Myocyte (in vitro differentiated cells): ENCODE measurements at regions not wholly inside any gene's neighbourhood (a gene's known extent, or its start where the extent isn't known, plus 50 kb on each side); places are given as distances from the start of the nearest gene placed in this dataset.
"Not testable (repeated sequence)": the region's sequence is repeated elsewhere in the genome, so short reads cannot be mapped to it uniquely, and the experiment has no call there.

Source experiments
- DNase-seq: peaks from one replicate; pipeline ENCODE4 v3.0.0-alpha.2; 2012; ENCODE audit warnings: low read depth

DNA sequence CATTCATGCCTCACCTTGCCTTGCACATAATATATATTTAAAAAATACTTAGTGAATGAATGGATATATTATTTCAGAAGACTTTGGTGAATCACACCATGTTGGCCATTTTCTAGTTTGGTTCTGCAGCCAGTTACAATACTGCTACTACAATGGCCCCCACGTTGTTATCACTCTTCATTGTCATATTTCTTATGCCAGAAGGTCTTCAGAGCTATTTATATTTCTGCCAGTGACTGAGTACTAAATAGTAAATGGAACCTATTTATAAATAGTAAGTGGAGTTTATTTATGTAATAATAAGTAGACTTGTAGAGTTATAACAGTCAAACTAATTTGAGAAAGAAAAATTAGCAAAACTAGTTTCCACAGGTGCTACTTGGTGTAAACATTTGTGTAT is 516.6 kb upstream of the SYT4 start:
- DNase-seq = no peak

DNA sequence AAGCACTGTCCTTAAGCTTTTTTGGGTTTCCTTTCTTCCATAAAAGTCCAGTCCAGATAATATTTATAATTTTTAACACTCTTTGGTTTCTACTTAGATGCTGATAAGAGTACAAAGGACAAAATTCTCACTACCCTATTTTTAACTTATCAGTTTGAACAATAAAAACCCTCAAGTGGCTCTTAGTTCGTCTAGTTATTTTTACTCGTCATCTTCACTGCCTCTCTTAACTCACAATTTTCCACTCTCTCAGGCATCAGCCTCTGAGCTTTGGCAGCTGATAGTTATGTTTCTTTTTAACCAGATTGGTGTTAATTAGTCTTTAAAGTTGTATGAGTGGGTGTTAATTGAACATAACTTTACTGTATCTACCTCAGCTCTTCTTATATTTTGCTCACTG is 517.1 kb upstream of the SYT4 start:
- no peak for DNase-seq

DNA sequence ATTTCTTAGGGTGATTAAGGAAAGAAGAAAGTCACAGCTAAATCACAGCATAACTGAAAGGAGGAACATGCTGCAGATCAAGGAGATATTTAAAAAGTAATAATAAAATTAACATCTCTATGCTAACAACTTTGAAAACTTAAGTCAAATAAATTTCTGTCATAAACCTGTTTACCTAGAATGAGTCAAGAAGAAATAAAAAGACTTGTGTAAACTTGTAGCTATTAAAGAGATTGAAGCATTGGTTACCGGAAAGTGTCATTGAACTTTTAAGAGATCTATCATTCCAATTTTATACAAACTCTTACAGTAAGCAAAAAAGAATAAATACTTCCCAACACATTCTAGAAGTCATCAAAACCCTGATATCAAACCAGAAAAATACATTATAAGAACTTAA is 520.1 kb upstream of the SYT4 start:
- no peak for DNase-seq

DNA sequence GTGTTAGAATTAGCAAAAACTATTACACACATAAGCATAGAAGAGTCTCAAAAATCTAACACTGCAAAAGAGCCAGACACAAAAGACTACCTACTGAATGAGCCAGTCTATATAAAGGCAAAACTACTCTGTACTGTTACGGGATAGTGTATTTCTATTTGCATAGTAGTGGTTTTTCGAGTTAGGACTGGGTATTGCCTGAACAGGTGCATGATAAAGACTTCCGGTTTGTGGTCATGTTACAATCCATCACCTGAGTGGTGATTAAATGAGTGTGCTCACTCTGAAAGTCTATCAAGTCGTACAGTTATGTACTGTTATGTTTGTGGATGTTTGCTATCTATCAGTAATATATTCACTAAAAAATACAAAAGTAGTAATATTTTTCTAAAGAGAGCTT is 523.3 kb upstream of the SYT4 start:
- no peak for DNase-seq

DNA sequence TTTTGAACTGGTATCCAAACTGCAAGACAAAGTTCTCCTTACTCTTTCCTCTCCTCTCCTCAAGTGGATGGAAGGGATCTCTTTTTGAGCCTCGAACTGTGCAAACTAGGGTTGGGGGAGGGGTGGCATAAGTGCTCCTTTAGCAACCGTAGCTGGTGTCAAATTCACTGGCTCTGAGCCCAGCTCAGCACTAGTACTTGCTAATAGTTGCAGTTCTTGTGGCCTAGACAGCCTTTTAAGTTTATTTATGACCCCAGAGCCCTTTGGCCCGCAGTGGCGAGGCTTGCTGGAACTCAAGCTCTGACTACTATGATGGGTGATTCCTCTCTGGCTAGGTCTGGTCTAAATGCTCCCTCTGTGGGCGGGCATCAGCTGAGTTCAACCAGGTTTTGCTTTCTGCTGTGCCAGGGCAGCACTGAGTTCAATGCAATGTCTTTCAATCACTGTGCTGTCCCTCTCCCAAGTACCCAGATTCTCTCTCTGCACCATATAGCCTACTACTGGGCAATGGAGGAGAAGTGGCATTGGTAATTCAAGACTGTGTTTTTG is 528.4 kb upstream of the SYT4 start:
- DNase-seq = peak; percentile 37

DNA sequence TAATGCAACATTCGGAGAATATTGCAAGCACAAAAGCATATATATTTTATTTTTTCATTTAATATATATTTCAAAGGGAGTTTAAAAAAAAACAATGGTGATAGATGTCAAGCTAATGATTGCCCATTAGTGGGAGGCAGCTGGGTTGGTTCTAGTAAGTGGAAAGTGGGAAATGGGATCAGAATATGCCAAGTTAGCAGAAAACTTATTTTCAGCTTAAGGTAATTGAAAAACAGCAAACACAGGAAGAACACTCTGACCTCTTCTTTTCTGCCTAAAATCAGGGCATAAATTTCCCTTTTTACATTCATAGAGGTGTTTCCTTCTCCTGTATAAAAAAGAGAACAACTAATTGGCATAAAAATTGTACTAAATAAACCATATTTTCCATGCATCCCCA is 535.3 kb upstream of the SYT4 start:
- DNase-seq = no peak

DNA sequence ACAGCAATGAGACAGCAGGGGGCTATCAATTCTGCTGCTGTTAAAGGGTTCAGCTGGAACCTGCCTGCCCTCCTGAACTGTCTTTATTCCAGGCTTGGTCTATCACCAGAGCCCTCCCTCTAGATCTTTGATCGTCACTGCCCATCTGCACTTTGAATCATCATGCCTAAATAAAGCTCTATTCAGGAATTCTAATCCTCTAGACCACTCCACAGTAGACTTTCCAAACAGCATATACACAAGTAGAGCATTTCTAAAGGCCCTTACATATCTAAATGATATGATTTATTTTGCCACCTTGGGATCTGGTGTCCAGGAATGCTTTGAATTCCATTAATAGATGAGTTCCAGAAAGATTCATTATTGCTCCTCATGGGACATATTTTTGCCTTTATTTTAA is 542.1 kb upstream of the SYT4 start:
- no peak for DNase-seq

DNA sequence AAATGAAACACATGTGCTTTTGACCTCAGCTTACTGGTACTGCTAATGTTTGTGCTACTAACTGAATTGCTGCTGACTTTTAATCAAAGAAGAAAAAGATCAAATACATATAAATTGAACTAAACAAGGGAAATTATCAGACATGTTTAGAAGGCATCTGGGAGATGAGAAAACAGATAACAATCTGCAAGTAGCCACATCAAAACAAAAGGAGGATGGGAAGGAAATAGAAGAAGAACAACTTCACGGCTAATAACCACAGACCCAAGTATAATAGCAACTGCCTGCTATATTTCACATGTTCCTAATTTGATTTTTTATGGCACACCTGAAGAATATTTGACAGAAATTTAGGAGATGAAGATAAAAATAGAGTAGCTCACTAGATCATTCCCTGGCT is 542.6 kb upstream of the SYT4 start:
- DNase-seq = no peak

DNA sequence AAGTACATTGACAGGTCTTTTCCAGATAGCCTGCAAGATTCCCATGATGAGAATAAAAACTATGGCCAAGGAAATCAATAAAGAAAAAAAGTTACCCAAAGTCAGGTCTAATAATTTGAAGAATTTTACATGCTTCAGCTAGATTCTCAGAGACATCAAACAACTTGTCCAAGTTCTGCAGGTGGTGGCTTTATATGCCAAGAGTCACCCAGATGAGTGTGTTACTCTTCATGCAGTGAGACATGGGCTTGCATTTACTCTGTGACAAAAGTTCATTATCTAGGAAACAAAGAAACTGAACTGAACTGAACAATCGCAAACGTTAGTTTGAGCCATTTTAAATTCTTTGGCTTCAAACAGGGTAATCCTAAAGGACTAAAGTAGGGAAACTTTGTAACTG is 548.5 kb upstream of the SYT4 start:
- no peak for DNase-seq

DNA sequence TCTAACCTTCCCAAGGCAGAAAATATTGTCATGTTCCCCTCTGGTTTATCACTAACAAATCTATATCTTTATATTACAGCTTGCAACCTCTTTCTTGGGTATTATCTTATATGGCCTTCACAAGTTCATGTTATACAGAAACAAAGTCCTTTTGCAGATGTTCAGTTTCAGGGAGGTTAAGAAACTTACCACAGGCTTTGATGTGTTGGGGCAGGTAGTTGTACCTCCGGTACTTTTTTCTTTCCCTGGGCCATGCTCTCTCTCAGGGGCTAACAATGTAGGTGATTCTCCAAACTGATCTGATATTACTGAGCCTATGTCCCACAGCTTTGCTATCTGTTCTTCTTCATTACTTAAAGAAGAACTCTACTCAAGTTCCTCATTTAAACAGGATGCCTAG is 548.9 kb upstream of the SYT4 start:
- no peak for DNase-seq

DNA sequence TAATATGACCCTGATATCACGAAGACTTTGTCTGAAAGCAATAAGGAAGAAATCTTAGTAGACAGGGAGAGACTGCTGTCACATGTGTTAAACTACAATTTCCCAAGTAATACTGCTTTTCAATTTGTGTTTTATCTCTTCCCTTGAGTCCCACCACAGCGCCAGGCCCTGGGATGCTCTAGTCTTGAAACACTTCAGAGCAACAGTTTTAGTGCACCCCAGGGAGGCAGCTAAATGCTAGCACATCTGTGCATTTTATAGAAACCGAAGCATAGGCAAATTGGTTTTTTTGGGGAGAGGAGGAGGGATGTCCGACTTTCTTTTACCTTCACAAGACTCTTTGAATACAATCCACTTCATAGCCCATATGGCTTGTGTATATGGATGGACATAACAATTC is 550.0 kb upstream of the SYT4 start:
- no peak for DNase-seq

DNA sequence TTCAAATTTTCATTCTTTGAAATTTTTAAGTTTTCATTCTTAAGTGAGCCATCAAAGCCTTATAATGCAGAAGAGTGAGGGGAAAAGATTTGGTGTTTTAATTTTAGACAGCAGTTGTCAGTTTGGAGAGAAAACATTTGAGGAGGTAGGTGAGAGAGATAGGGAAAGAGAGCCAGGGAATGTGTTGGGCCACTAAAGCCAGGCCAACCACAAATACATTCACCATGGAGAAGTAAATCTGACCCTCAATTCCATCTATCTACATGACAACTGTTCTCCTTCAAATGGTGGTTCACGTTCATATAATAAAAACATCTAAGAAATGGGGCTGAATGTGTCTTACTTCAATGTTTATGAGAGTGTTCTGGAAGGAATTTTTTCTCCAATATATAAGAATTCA is 553.0 kb upstream of the SYT4 start:
- no peak for DNase-seq

DNA sequence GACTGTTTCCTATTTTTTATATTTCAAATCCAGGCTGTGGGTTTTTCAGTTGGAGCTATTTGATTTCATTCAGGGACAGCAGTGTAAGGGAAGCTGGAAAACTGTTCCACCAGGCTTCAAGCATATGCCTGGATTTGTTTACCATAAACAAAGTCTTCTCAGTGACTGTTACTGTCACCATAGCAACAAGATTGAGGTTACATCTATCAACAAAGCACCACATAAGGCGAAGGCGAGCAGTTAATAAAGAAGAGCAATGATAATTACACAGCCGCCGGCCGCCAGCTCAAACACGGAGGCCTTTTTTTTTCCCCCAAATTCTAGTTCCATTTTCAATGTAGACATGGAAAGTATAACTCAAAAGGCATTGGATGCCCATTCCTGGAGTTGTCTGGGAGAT is 553.7 kb upstream of the SYT4 start:
- DNase-seq = peak; percentile 10

DNA sequence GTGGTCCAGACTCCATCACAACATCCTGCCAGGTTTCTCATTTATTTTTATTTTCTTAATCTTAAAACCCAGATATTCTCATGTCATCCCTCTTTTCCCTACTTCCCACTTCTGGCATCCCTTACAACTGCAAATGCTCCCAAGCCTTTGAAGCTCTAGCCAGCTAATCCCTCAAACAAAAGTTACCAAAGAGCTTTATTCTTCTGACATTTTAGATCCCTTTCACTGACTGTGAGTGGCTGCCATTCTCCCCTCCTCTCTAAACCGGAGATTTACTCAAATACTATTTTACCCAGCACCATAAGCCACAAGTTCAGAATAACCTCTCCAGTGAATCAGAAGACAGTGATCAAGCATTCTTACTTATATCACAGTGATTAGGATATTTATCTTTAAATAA is 569.0 kb upstream of the SYT4 start:
- DNase-seq = no peak

DNA sequence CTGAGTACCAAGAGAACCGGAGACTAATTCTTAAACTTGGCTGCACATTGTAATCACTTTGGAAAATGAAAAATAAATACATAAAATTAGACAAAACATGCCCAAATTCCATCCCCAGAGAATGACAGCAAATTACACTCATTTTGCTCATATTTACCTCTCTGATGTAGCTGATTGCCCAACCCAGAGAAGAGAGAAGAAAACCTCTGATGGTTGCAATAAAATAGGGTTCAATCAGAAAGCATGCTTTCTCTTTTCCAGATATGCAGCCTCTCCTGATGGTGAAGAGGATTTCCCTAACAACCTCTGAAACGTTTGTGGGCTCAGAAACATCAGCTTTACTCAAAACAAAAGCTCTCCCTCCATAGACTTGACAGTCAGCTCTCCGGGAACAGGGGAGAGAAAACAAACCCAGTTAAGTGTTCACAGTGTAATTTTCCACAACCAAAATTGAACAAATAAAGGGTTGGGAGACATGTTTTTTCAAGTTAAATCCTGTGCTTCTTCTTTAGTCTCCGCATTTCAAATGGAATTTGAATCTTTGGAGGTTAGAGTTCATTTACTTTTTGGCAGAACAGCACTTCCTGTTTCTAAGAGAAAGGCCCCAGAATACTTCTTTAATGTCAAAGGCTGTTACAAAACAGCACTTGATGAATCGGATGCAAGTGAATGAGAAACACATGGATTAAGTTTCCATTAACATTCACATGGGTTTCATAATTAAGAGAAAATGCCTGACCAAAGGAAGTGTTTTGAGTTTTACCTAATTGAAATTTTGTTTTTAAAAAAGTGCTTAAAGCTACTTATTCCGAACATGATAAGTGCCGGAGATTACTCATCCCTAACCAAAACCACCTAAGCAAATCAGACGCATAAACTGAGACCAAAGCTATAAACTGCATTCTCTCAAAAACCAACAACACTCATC is 570.1 kb upstream of the SYT4 start:
- no peak for DNase-seq

DNA sequence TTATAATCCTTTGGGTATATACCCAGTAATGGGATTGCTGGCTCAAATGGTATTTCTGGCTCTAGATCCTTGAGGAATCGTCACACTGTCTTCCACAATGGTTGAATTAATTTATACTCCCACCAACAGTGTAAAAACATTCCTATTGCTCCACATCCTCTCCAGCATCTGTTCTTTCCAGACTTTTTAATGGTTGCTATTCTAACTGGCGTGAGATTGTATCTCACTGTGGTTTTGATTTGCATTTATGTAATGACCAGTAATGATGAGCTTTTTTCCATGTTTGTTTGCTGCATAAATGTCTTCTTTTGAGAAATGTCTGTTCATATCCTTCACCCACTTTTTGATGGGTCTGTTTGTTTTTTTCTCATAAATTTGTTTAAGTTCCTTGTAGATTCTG is 572.5 kb upstream of the SYT4 start:
- not testable (repeated sequence) for DNase-seq

DNA sequence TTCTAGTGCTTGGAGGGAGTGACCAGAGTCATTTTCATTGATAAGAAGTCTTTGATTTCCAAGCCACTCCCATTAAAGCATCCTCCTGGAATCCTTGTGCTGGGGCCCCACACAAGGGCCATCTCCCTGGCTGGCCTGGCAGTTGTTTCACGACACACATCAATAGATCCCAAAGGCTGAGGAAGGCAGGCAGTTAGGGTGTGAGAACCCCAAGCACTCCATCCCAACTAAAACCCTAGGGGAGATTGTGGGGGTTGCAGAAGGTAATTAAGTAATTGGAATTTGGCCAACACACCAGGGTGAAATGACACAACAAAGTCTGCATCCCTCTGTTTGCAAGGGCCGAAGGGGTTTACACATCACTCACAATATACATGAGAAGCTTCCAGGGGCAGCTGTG is 578.1 kb upstream of the SYT4 start:
- no peak for DNase-seq

DNA sequence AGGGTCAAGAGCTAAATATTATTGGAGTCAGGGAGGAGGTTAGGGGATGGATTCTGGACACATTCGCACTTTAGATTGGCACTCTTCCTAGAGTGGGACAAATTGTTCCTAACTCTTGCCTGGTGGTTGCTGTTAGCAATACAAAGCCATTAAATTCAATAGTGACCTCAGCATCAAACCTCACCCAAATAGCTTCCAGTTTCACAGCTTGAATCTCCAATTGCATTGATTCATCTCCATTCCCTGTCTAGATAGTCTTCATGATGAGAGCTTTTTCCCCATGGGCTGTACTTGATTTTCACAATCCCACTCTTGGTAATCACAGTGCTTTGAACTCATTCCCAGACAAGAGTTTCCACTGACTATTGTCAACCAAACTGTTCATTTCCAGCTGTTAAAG is 585.9 kb upstream of the SYT4 start:
- DNase-seq = no peak

DNA sequence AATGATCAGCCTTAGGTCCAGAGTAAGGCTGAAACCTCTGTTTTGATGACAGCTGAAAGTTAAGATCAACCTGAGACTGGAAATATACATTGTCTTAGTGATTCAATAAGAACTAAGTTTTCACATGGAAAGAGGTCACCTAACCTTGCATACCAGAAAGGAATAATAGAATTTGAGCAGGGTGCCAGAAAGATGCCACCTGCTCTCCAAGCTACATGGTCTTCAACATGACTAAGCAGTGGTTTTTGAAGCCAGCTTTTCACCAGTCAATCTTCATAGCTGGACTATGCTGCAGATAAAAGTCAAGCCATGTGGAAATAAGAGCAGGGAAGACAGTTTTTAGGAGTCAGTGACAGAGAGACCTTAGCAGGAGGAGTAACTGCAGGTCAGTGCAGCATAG is 589.4 kb upstream of the SYT4 start:
- peak; percentile 4 for DNase-seq

DNA sequence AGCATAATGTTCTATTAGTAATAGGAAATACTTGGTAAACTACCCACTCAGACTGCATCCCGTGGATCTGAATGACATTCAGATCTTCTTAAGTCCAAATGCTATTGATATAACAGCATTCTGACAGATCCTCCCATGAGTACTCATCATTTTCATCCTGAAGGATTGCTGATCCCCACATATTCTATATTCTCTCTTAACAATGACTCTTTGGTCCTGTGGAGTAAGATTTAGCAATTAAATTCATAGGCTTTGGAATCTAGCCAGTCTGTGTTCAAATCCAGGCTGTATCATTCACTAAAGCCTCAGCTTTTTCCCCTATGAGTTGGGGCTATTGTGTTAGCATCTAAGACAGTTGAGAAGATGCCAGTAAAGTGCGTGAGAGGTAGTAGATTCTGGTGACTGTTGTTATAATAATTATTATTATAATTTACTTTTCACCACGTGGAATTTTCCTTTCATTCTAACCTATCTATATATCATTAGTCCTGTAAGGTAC is 591.3 kb upstream of the SYT4 start:
- no peak for DNase-seq

DNA sequence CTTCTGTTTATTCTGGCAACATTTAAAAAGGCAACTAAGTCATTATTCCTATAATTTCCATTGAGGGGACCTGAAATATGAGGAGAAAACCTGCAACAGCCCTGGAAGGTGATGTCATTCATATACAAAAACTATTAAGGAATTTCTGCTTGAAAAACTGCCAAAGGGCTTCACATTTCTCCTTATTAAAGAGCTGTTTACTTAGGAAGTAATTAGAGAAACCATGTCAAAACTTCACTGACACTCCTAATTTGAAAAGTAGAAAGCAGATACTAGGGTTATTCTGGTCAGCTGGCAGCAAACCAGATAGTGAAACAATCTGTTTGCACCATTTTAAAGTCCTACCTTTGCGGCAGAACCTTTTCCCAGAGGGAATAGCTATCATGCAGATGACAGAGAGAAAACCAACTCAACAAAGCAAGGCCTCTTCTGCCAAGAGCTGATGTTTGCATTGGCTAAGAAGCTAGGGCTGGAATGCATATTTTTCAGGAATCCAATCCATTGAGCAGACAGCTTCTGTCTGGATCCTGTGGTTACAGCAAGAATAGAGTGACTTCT is 592.2 kb upstream of the SYT4 start:
- DNase-seq = no peak

DNA sequence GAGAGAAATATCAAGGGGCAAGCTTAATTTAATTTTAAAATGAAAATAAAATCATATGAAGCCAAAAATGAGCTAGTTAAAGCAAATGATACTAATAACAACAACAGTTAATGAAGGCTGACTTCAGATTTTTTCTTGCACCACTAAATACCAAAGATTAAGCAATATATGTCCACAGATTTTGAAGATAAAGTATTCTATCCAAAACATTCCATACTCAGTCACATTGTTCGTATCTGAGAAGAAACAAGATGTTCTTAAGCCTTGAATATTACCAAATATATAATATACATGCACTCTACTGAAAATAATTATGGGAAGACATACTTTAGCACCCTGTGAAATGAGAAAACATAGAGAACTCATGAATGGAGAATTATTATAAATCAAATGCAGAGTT is 593.3 kb upstream of the SYT4 start:
- no peak for DNase-seq

DNA sequence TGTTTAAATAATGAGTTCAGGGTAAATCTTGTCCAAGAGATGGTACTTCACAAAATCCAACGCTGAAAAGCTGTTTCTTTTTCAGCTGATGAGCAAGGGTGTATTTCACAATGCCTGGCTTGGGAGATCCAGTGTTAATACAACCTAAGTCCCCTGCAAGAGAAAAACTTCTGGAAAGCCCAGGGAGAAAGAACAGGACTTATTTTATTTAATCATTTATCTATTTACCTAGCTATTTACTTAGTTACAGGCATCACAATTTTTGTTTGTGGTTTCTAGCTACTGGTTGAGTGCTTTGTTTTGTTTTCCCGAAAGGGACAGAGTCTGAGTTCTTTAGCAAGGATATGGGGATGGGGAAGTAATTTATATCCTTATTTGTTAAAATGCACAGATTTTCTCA is 598.2 kb upstream of the SYT4 start:
- DNase-seq = no peak
